Chondrocyte (in vitro differentiated cells): ENCODE measurements at regions not wholly inside any gene's neighbourhood (a gene's known extent, or its start where the extent isn't known, plus 50 kb on each side); places are given as distances from the start of the nearest gene placed in this dataset.
A peak's percentile ranks its signal among the peaks of the same experiment; 100 is the strongest.

ENCODE experiments used
- DNase-seq: peaks from one replicate; pipeline ENCODE4 v3.0.0; 2021; ENCODE audit warnings: mixed read lengths, low spot score
- H3K27ac Mint-ChIP-seq: one replicate; pipeline ENCODE4 v1.8.0; 2021; ENCODE audit warnings: mild to moderate bottlenecking, moderate library complexity, mixed read lengths; ENCODE audit not compliant: unreplicated experiment
- H3K27me3 Mint-ChIP-seq: 2 replicates; pipeline ENCODE4 v1.8.0; 2021; ENCODE audit warnings: low read depth, mixed read lengths
- H3K36me3 Mint-ChIP-seq: 2 replicates; pipeline ENCODE4 v1.8.0; 2021; ENCODE audit warnings: low read depth, mixed read lengths
- H3K4me1 Mint-ChIP-seq: 2 replicates; pipeline ENCODE4 v1.8.0; 2021; ENCODE audit warnings: low read depth, mild to moderate bottlenecking, mixed read lengths
- H3K4me3 Mint-ChIP-seq: one replicate; pipeline ENCODE4 v1.8.0; 2021; ENCODE audit warnings: mild to moderate bottlenecking, moderate library complexity, mixed read lengths; ENCODE audit not compliant: unreplicated experiment
- H3K9me3 Mint-ChIP-seq: 2 replicates; pipeline ENCODE4 v1.8.0; 2021; ENCODE audit warnings: low read depth, mixed read lengths
- CTCF ChIP-seq: fragments of 200-600 bp; sonication (generic); IDR thresholded peaks from 2 replicates; pipeline ENCODE4 v1.5.0; 2021; ENCODE audit warnings: antibody characterized with exemption, mild to moderate bottlenecking, moderate library complexity

GRCh38 chr14:51520087-51520486 lies 131.6 kb upstream of the FRMD6 start:
- Mint-ChIP-seq H3K4me3 (no peak overlapping the region), H3K27ac (peak overlapping the region; percentile 1), H3K27me3 (no peaks in the 10 kb centered on the region), H3K36me3 (no peaks in the 10 kb centered on the region), H3K9me3 (no peaks in the 10 kb centered on the region), H3K4me1 (peaks cover 42% of the 10 kb centered on the region)
- TF ChIP-seq CTCF = no peak
- DNase-seq = no peak

GRCh38 chr14:51521764-51522163 lies 129.9 kb upstream of the FRMD6 start:
- peaks cover 2% of the 10 kb centered on the region for H3K9me3 Mint-ChIP-seq
- H3K4me3 Mint-ChIP-seq = no peak overlapping the region
- H3K36me3 Mint-ChIP-seq = peaks cover 1% of the 10 kb centered on the region
- no peak for TF ChIP-seq CTCF
- no peak for DNase-seq
- peak overlapping the region; percentile 37 for H3K27ac Mint-ChIP-seq
- H3K27me3 Mint-ChIP-seq = no peaks in the 10 kb centered on the region
- peaks cover 41% of the 10 kb centered on the region for H3K4me1 Mint-ChIP-seq

GRCh38 chr14:51523243-51523642 lies 128.5 kb upstream of the FRMD6 start:
- Mint-ChIP-seq H3K9me3 (peaks cover 2% of the 10 kb centered on the region), H3K36me3 (peaks cover 1% of the 10 kb centered on the region), H3K4me3 (no peak overlapping the region), H3K27ac (no peak overlapping the region), H3K4me1 (peaks cover 44% of the 10 kb centered on the region), H3K27me3 (no peaks in the 10 kb centered on the region)
- TF ChIP-seq CTCF = no peak
- DNase-seq = no peak

GRCh38 chr14:51525739-51526138 lies 126.0 kb upstream of the FRMD6 start:
- TF ChIP-seq CTCF = no peak
- no peak for DNase-seq
- Mint-ChIP-seq H3K9me3 (peaks cover 2% of the 10 kb centered on the region), H3K4me1 (peaks cover 36% of the 10 kb centered on the region), H3K27ac (no peak overlapping the region), H3K36me3 (peaks cover 1% of the 10 kb centered on the region), H3K4me3 (no peak overlapping the region), H3K27me3 (no peaks in the 10 kb centered on the region)

GRCh38 chr14:51527073-51527472 lies 124.6 kb upstream of the FRMD6 start:
- Mint-ChIP-seq H3K36me3 (peaks cover 1% of the 10 kb centered on the region), H3K27ac (no peak overlapping the region), H3K9me3 (peaks cover 2% of the 10 kb centered on the region), H3K4me3 (no peak overlapping the region), H3K4me1 (peaks cover 24% of the 10 kb centered on the region), H3K27me3 (no peaks in the 10 kb centered on the region)
- DNase-seq = no peak
- TF ChIP-seq CTCF = no peak
